Astrocyte (in vitro differentiated cells and primary cell): ENCODE measurements at regions not wholly inside any gene's neighbourhood (a gene's known extent, or its start where the extent isn't known, plus 50 kb on each side); places are given as distances from the start of the nearest gene placed in this dataset.

Experiments
- DNase-seq: peaks from one replicate; pipeline ENCODE4 v3.0.0-alpha.2; 2010; ENCODE audit warnings: low read depth
- FAIRE-seq: peaks from 2 replicates; lab custom pipeline; 2011; peaks lifted over from hg19 to GRCh38; lab: Jason Lieb, UNC
- H2AFZ ChIP-seq: 2 replicates; pipeline ENCODE4 v1.6.0; 2012; ENCODE audit warnings: low read depth, low read length, inconsistent platforms
- H3K27ac ChIP-seq: 2 replicates; pipeline ENCODE4 v1.5.1; 2011; ENCODE audit warnings: low read depth, low read length, inconsistent platforms
- H3K27me3 ChIP-seq: 2 replicates; pipeline ENCODE4 v1.6.0; 2011; ENCODE audit warnings: low read length, inconsistent platforms; ENCODE audit not compliant: insufficient read depth
- H3K36me3 ChIP-seq: 2 replicates; pipeline ENCODE4 v1.5.1; 2011; ENCODE audit warnings: low read length, inconsistent platforms; ENCODE audit not compliant: insufficient read depth
- H3K4me1 ChIP-seq: 2 replicates; pipeline ENCODE4 v1.5.1; 2011; ENCODE audit warnings: low read length, inconsistent platforms; ENCODE audit not compliant: insufficient read depth
- H3K4me2 ChIP-seq: 2 replicates; pipeline ENCODE4 v1.6.0; 2012; ENCODE audit warnings: low read length, inconsistent platforms
- H3K4me3 ChIP-seq: 2 replicates; pipeline ENCODE4 v1.5.1; 2011; ENCODE audit warnings: low read depth, mild to moderate bottlenecking, low read length, inconsistent platforms; ENCODE audit not compliant: insufficient read depth
- H3K79me2 ChIP-seq: 2 replicates; pipeline ENCODE4 v1.6.0; 2012; ENCODE audit warnings: mild to moderate bottlenecking, low read length, inconsistent platforms; ENCODE audit not compliant: insufficient read depth
- H3K9ac ChIP-seq: 2 replicates; pipeline ENCODE4 v1.6.0; 2012; ENCODE audit warnings: mild to moderate bottlenecking, low read length, inconsistent platforms
- H3K9me3 ChIP-seq: 2 replicates; pipeline ENCODE4 v1.5.1; 2012; ENCODE audit warnings: low read depth, mild to moderate bottlenecking, low read length, inconsistent platforms; ENCODE audit not compliant: insufficient read depth
- H4K20me1 ChIP-seq: 2 replicates; pipeline ENCODE4 v1.6.0; 2012; ENCODE audit warnings: low read length, inconsistent platforms; ENCODE audit not compliant: insufficient read depth
- H3K27ac Mint-ChIP-seq: one replicate; pipeline ENCODE4 v1.8.0; 2021; ENCODE audit warnings: mild to moderate bottlenecking, mixed read lengths; ENCODE audit not compliant: unreplicated experiment
- H3K27me3 Mint-ChIP-seq: one replicate; pipeline ENCODE4 v1.8.0; 2021; ENCODE audit warnings: low read depth, mixed read lengths; ENCODE audit not compliant: unreplicated experiment
- H3K36me3 Mint-ChIP-seq: one replicate; pipeline ENCODE4 v1.8.0; 2021; ENCODE audit warnings: low read depth, mixed read lengths; ENCODE audit not compliant: unreplicated experiment
- H3K4me1 Mint-ChIP-seq: one replicate; pipeline ENCODE4 v1.8.0; 2021; ENCODE audit warnings: low read depth, mixed read lengths; ENCODE audit not compliant: unreplicated experiment
- H3K4me3 Mint-ChIP-seq: one replicate; pipeline ENCODE4 v1.8.0; 2021; ENCODE audit warnings: mild to moderate bottlenecking, moderate library complexity, mixed read lengths; ENCODE audit not compliant: unreplicated experiment
- H3K9me3 Mint-ChIP-seq: one replicate; pipeline ENCODE4 v1.8.0; 2021; ENCODE audit warnings: mild to moderate bottlenecking, mixed read lengths; ENCODE audit not compliant: unreplicated experiment
- CTCF ChIP-seq: IDR thresholded peaks from 2 replicates; pipeline ENCODE4 v1.5.1; 2011; ENCODE audit warnings: low read depth, mild to moderate bottlenecking, inconsistent platforms, low read length, moderate library complexity; ENCODE audit not compliant: insufficient read depth
- EZH2 ChIP-seq: IDR thresholded peaks from 2 replicates; pipeline ENCODE4 v1.6.1; 2012; ENCODE audit warnings: mild to moderate bottlenecking, low read length, inconsistent platforms; ENCODE audit not compliant: insufficient read depth

- no peak overlapping the region for H3K27ac Mint-ChIP-seq
Measured at GRCh38 chr5:92369587-92369986, 986.5 kb upstream of the ARRDC3 start.

GRCh38 chr5:92364986-92365550 is 982.0 kb upstream of the ARRDC3 start:
- Histone ChIP-seq H3K27ac (no peak overlapping the region), H2AFZ (no peak overlapping the region), H3K4me1 (no peaks in the 10 kb centered on the region), H3K4me3 (no peak overlapping the region), H3K79me2 (no peaks in the 10 kb centered on the region), H4K20me1 (no peaks in the 10 kb centered on the region), H3K27me3 (no peaks in the 10 kb centered on the region), H3K9ac (no peak overlapping the region), H3K36me3 (no peaks in the 10 kb centered on the region), H3K9me3 (no peaks in the 10 kb centered on the region), H3K4me2 (no peak overlapping the region)
- no peaks in the 10 kb centered on the region for H3K36me3 Mint-ChIP-seq
- no peak overlapping the region for H3K4me3 Mint-ChIP-seq
- DNase-seq (peak; percentile 91), FAIRE-seq (peak; percentile 26)
- H3K27me3 Mint-ChIP-seq = no peaks in the 10 kb centered on the region
- peaks cover 2% of the 10 kb centered on the region for H3K9me3 Mint-ChIP-seq
- TF ChIP-seq EZH2 = no peak
- TF ChIP-seq CTCF = no peak
- no peaks in the 10 kb centered on the region for H3K4me1 Mint-ChIP-seq
- H3K27ac Mint-ChIP-seq = no peak overlapping the region

More at GRCh38 chr5:92369587-92369986, 986.5 kb upstream of the ARRDC3 start:
- no peaks in the 10 kb centered on the region for H3K27me3 ChIP-seq
- Mint-ChIP-seq H3K27me3 (no peaks in the 10 kb centered on the region), H3K9me3 (peaks cover 2% of the 10 kb centered on the region), H3K36me3 (no peaks in the 10 kb centered on the region), H3K4me1 (peaks cover 3% of the 10 kb centered on the region), H3K4me3 (no peak overlapping the region)
- peaks cover 12% of the 10 kb centered on the region for H3K4me1 ChIP-seq
- no peak overlapping the region for H3K9ac ChIP-seq
- TF ChIP-seq EZH2 = no peak
- TF ChIP-seq CTCF = no peak
- no peak overlapping the region for H3K4me2 ChIP-seq
- no peak for FAIRE-seq
- H3K4me3 ChIP-seq = no peak overlapping the region
- no peak overlapping the region for H3K27ac ChIP-seq
- no peaks in the 10 kb centered on the region for H3K79me2 ChIP-seq
- H4K20me1 ChIP-seq = no peaks in the 10 kb centered on the region
- H2AFZ ChIP-seq = no peak overlapping the region
- no peaks in the 10 kb centered on the region for H3K9me3 ChIP-seq
- DNase-seq = no peak
- H3K36me3 ChIP-seq = no peaks in the 10 kb centered on the region

- no peaks in the 10 kb centered on the region for H4K20me1 ChIP-seq
- peaks cover 3% of the 10 kb centered on the region for H3K9me3 ChIP-seq
- Mint-ChIP-seq H3K27ac (no peak overlapping the region), H3K4me3 (no peak overlapping the region), H3K4me1 (no peaks in the 10 kb centered on the region), H3K9me3 (peaks cover 2% of the 10 kb centered on the region), H3K27me3 (no peaks in the 10 kb centered on the region), H3K36me3 (no peaks in the 10 kb centered on the region)
- no peaks in the 10 kb centered on the region for H3K4me1 ChIP-seq
- H2AFZ ChIP-seq = no peak overlapping the region
- no peak for TF ChIP-seq EZH2
- no peak for TF ChIP-seq CTCF
- H3K79me2 ChIP-seq = no peaks in the 10 kb centered on the region
- no peaks in the 10 kb centered on the region for H3K27me3 ChIP-seq
- H3K4me3 ChIP-seq = no peak overlapping the region
- FAIRE-seq = no peak
- H3K4me2 ChIP-seq = no peak overlapping the region
- no peak overlapping the region for H3K27ac ChIP-seq
- no peak overlapping the region for H3K9ac ChIP-seq
- no peaks in the 10 kb centered on the region for H3K36me3 ChIP-seq
- peak; percentile 76 for DNase-seq
Measured at GRCh38 chr5:92353107-92354030, 970.3 kb upstream of the ARRDC3 start.
